GM23338 (cell line): ENCODE measurements at regions not wholly inside any gene's neighbourhood (a gene's known extent, or its start where the extent isn't known, plus 50 kb on each side); places are given as distances from the start of the nearest gene placed in this dataset.

Experiments
- ATAC-seq: fragments of 200-7000 bp; cut with Tn5 transposase; 3 replicates; pipeline ENCODE4 v1.9.1; 2020
- DNase-seq: peaks from one replicate; pipeline ENCODE4 v3.0.0-alpha.2; 2015; ENCODE audit warnings: low spot score
- H2AFZ ChIP-seq: fragments of 200-600 bp; sonication (generic); 2 replicates; pipeline ENCODE4 v1.8.0; 2016; ENCODE audit warnings: antibody characterized with exemption, mild to moderate bottlenecking, moderate library complexity
- H3F3A ChIP-seq: fragments of 200-600 bp; sonication (generic); replicated peaks from 2 replicates; pipeline ENCODE4 v1.8.0; 2017; ENCODE audit warnings: antibody characterized with exemption, mixed run types, low read depth
- H3K27ac ChIP-seq: fragments of 200-600 bp; sonication (generic); 2 replicates; pipeline ENCODE4 v1.6.1; 2016; ENCODE audit warnings: low read depth
- H3K27me3 ChIP-seq: fragments of 200-600 bp; sonication (generic); 2 replicates; pipeline ENCODE4 v1.8.0; 2016; ENCODE audit warnings: mild to moderate bottlenecking, mixed run types, moderate library complexity; ENCODE audit not compliant: insufficient read depth
- H3K36me3 ChIP-seq: fragments of 200-600 bp; sonication (generic); 2 replicates; pipeline ENCODE4 v1.8.0; 2016; ENCODE audit warnings: mild to moderate bottlenecking; ENCODE audit not compliant: insufficient read depth
- H3K4me1 ChIP-seq: fragments of 200-600 bp; sonication (generic); 2 replicates; pipeline ENCODE4 v1.8.0; 2016; ENCODE audit warnings: mild to moderate bottlenecking, moderate library complexity; ENCODE audit not compliant: insufficient read depth
- H3K4me2 ChIP-seq: fragments of 200-600 bp; sonication (generic); 2 replicates; pipeline ENCODE4 v1.7.1; 2017; ENCODE audit warnings: mixed run types
- H3K4me3 ChIP-seq: fragments of 200-600 bp; sonication (generic); 2 replicates; pipeline ENCODE4 v1.6.1; 2016; ENCODE audit warnings: mixed run types
- H3K79me2 ChIP-seq: fragments of 200-600 bp; sonication (generic); replicated peaks from 2 replicates; pipeline ENCODE4 v1.8.0; 2017; ENCODE audit warnings: mild to moderate bottlenecking; ENCODE audit not compliant: insufficient read depth
- H3K9me2 ChIP-seq: fragments of 200-600 bp; sonication (generic); 2 replicates; pipeline ENCODE4 v1.8.0; 2017; ENCODE audit not compliant: insufficient read depth
- H4K20me1 ChIP-seq: fragments of 200-600 bp; sonication (generic); replicated peaks from 2 replicates; pipeline ENCODE4 v1.8.0; 2017; ENCODE audit warnings: mild to moderate bottlenecking; ENCODE audit not compliant: insufficient read depth
- H3K27ac Mint-ChIP-seq: 2 replicates; pipeline ENCODE4 v1.8.0; 2020; ENCODE audit warnings: inconsistent platforms, mild to moderate bottlenecking, moderate library complexity, mixed read lengths
- H3K27me3 Mint-ChIP-seq: 3 replicates; pipeline ENCODE4 v1.8.0; 2022; ENCODE audit warnings: low read depth, mild to moderate bottlenecking, moderate library complexity, mixed read lengths, inconsistent platforms; ENCODE audit not compliant: insufficient read depth, poor library complexity
- H3K36me3 Mint-ChIP-seq: 3 replicates; pipeline ENCODE4 v1.8.0; 2021; ENCODE audit warnings: low read depth, mild to moderate bottlenecking, inconsistent platforms, moderate library complexity, mixed read lengths
- H3K4me1 Mint-ChIP-seq: 3 replicates; pipeline ENCODE4 v1.8.0; 2020; ENCODE audit warnings: mild to moderate bottlenecking, inconsistent platforms, mixed read lengths
- H3K4me3 Mint-ChIP-seq: 3 replicates; pipeline ENCODE4 v1.8.0; 2021; ENCODE audit warnings: moderate library complexity, mild to moderate bottlenecking, inconsistent platforms, mixed read lengths
- H3K9me3 Mint-ChIP-seq: 3 replicates; pipeline ENCODE4 v1.8.0; 2020; ENCODE audit warnings: moderate library complexity, mild to moderate bottlenecking, inconsistent platforms, mixed read lengths
- CREB1 ChIP-seq: fragments of 250-450 bp; sonication (Bioruptor Pico); IDR thresholded peaks from 2 replicates; pipeline ENCODE4 v1.5.0; 2020; ENCODE audit warnings: low read depth, mild to moderate bottlenecking, moderate library complexity
- CTCF ChIP-seq, 2 experiments: fragments of 200-600 bp in 1 of 2; sonication (generic) in 1 of 2; conservative IDR thresholded peaks; 2 replicates each; pipeline versions ENCODE4 v1.5.1 to v1.6.1; 2016 to 2017; ENCODE audit warnings: antibody characterized with exemption in 2 of 2, low read depth in 2 of 2, mild to moderate bottlenecking in 2 of 2, moderate library complexity in 1 of 2
- ETS1 ChIP-seq: IDR thresholded peaks from 2 replicates; pipeline ENCODE4 v1.6.1; 2016; ENCODE audit warnings: antibody characterized with exemption
- EZH2 ChIP-seq: fragments of 200-600 bp; sonication (generic); IDR thresholded peaks from one replicate; pipeline ENCODE4 v1.8.0; 2017; ENCODE audit warnings: antibody characterized with exemption, mild to moderate bottlenecking, low read depth; ENCODE audit not compliant: unreplicated experiment
- EZH2phosphoT487 ChIP-seq: fragments of 200-600 bp; sonication (generic); IDR thresholded peaks from one replicate; pipeline ENCODE4 v1.8.1; 2018; ENCODE audit warnings: antibody characterized with exemption; ENCODE audit not compliant: unreplicated experiment
- JUNB ChIP-seq: IDR thresholded peaks from one replicate; pipeline ENCODE4 v1.6.1; 2016; ENCODE audit warnings: antibody characterized with exemption; ENCODE audit not compliant: unreplicated experiment
- NANOG ChIP-seq: IDR thresholded peaks from 2 replicates; pipeline ENCODE4 v1.6.1; 2016; ENCODE audit warnings: antibody characterized with exemption, borderline replicate concordance
- POLR2AphosphoS5 ChIP-seq: IDR thresholded peaks from 2 replicates; pipeline ENCODE4 v1.6.1; 2016; ENCODE audit warnings: antibody characterized with exemption, low read depth
- STAT1 ChIP-seq: IDR thresholded peaks from one replicate; pipeline ENCODE4 v1.6.1; 2016; ENCODE audit warnings: antibody characterized with exemption; ENCODE audit not compliant: unreplicated experiment
- ZNF114 ChIP-seq: fragments of 250-450 bp; sonication (Bioruptor Pico); IDR thresholded peaks from 2 replicates; pipeline ENCODE4 v1.5.0; 2020; ENCODE audit warnings: mild to moderate bottlenecking, moderate library complexity
- ZNF331 ChIP-seq: fragments of 250-450 bp; sonication (Bioruptor Pico); IDR thresholded peaks from 2 replicates; pipeline ENCODE4 v1.5.0; 2020; ENCODE audit warnings: low read depth, mild to moderate bottlenecking, moderate library complexity
- TF ChIP-seq, protein P1 (sequence below): IDR thresholded peaks from one replicate; pipeline ENCODE4 v1.6.1; 2018; ENCODE audit warnings: antibody characterized with exemption; ENCODE audit not compliant: unreplicated experiment
- TF ChIP-seq, protein P2 (sequence below): fragments of 250-450 bp; sonication (Bioruptor Pico); IDR thresholded peaks from 2 replicates; pipeline ENCODE4 v1.5.0; 2020; ENCODE audit warnings: mild to moderate bottlenecking, moderate library complexity

DNA sequence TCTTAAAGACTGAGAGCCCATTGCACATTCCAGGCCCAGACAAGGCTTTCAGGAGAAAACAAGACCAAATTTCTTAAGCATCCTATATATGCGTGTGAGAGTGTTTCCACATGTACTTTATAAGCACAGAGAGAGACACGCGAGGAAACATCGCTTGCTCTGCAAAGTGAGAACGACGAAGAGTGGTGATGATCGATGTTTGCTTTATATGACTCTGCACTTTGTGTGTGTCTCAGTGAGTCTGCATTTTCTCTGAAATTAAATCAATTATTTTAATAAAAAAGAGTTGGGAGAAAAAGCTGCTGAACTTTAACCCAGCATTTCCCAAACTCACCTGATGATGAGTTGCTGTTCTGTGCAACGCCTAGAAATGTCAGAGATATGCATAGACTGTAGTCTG, 61.7 kb upstream of the ZMIZ1 start:
- Mint-ChIP-seq H3K4me1 (0 out of 3 replicates have a peak, but pooled peaks cover 5% of the 10 kb centered on the region), H3K9me3 (no peaks in the 10 kb centered on the region), H3K27me3 (peaks cover 11% of the 10 kb centered on the region), H3K4me3 (no peak overlapping the region), H3K36me3 (no peaks in the 10 kb centered on the region), H3K27ac (no peak overlapping the region)
- H3K4me2 ChIP-seq, result no peak overlapping the region
- H4K20me1 ChIP-seq, result no peaks in the 10 kb centered on the region
- H2AFZ ChIP-seq, result no peak overlapping the region
- no peaks in the 10 kb centered on the region for H3F3A ChIP-seq
- H3K4me1 ChIP-seq, result no peaks in the 10 kb centered on the region
- DNase-seq (no peak), ATAC-seq (no peak)
- TF ChIP-seq NANOG, result no peak
- TF ChIP-seq ZNF114, result no peak
- no peak for TF ChIP-seq ZNF331
- TF ChIP-seq EZH2phosphoT487, result no peak
- no peak for TF ChIP-seq JUNB
- no peak for TF ChIP-seq STAT1
- TF ChIP-seq, protein P1, sequence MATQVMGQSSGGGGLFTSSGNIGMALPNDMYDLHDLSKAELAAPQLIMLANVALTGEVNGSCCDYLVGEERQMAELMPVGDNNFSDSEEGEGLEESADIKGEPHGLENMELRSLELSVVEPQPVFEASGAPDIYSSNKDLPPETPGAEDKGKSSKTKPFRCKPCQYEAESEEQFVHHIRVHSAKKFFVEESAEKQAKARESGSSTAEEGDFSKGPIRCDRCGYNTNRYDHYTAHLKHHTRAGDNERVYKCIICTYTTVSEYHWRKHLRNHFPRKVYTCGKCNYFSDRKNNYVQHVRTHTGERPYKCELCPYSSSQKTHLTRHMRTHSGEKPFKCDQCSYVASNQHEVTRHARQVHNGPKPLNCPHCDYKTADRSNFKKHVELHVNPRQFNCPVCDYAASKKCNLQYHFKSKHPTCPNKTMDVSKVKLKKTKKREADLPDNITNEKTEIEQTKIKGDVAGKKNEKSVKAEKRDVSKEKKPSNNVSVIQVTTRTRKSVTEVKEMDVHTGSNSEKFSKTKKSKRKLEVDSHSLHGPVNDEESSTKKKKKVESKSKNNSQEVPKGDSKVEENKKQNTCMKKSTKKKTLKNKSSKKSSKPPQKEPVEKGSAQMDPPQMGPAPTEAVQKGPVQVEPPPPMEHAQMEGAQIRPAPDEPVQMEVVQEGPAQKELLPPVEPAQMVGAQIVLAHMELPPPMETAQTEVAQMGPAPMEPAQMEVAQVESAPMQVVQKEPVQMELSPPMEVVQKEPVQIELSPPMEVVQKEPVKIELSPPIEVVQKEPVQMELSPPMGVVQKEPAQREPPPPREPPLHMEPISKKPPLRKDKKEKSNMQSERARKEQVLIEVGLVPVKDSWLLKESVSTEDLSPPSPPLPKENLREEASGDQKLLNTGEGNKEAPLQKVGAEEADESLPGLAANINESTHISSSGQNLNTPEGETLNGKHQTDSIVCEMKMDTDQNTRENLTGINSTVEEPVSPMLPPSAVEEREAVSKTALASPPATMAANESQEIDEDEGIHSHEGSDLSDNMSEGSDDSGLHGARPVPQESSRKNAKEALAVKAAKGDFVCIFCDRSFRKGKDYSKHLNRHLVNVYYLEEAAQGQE, result no peak
- TF ChIP-seq POLR2AphosphoS5, result no peak
- no peak for TF ChIP-seq CTCF (conservative IDR thresholded peaks at IDR 0.05; ENCODE audit: low read depth in 2 of 2)
- no peak for TF ChIP-seq EZH2
- TF ChIP-seq, protein P2, sequence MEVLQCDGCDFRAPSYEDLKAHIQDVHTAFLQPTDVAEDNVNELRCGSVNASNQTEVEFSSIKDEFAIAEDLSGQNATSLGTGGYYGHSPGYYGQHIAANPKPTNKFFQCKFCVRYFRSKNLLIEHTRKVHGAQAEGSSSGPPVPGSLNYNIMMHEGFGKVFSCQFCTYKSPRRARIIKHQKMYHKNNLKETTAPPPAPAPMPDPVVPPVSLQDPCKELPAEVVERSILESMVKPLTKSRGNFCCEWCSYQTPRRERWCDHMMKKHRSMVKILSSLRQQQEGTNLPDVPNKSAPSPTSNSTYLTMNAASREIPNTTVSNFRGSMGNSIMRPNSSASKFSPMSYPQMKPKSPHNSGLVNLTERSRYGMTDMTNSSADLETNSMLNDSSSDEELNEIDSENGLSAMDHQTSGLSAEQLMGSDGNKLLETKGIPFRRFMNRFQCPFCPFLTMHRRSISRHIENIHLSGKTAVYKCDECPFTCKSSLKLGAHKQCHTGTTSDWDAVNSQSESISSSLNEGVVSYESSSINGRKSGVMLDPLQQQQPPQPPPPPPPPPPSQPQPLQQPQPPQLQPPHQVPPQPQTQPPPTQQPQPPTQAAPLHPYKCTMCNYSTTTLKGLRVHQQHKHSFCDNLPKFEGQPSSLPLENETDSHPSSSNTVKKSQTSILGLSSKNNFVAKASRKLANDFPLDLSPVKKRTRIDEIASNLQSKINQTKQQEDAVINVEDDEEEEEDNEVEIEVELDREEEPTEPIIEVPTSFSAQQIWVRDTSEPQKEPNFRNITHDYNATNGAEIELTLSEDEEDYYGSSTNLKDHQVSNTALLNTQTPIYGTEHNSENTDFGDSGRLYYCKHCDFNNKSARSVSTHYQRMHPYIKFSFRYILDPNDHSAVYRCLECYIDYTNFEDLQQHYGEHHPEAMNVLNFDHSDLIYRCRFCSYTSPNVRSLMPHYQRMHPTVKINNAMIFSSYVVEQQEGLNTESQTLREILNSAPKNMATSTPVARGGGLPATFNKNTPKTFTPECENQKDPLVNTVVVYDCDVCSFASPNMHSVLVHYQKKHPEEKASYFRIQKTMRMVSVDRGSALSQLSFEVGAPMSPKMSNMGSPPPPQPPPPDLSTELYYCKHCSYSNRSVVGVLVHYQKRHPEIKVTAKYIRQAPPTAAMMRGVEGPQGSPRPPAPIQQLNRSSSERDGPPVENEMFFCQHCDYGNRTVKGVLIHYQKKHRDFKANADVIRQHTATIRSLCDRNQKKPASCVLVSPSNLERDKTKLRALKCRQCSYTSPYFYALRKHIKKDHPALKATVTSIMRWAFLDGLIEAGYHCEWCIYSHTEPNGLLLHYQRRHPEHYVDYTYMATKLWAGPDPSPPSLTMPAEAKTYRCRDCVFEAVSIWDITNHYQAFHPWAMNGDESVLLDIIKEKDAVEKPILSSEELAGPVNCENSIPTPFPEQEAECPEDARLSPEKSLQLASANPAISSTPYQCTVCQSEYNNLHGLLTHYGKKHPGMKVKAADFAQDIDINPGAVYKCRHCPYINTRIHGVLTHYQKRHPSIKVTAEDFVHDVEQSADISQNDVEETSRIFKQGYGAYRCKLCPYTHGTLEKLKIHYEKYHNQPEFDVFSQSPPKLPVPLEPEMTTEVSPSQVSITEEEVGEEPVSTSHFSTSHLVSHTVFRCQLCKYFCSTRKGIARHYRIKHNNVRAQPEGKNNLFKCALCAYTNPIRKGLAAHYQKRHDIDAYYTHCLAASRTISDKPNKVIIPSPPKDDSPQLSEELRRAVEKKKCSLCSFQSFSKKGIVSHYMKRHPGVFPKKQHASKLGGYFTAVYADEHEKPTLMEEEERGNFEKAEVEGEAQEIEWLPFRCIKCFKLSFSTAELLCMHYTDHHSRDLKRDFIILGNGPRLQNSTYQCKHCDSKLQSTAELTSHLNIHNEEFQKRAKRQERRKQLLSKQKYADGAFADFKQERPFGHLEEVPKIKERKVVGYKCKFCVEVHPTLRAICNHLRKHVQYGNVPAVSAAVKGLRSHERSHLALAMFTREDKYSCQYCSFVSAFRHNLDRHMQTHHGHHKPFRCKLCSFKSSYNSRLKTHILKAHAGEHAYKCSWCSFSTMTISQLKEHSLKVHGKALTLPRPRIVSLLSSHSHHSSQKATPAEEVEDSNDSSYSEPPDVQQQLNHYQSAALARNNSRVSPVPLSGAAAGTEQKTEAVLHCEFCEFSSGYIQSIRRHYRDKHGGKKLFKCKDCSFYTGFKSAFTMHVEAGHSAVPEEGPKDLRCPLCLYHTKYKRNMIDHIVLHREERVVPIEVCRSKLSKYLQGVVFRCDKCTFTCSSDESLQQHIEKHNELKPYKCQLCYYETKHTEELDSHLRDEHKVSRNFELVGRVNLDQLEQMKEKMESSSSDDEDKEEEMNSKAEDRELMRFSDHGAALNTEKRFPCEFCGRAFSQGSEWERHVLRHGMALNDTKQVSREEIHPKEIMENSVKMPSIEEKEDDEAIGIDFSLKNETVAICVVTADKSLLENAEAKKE (CRISPR knock-in tag), result no peak
- no peak for TF ChIP-seq CREB1 (CRISPR knock-in tag)
- TF ChIP-seq ETS1, result no peak
- H3K36me3 ChIP-seq, result no peaks in the 10 kb centered on the region
- no peak overlapping the region for H3K4me3 ChIP-seq
- no peaks in the 10 kb centered on the region for H3K79me2 ChIP-seq
- H3K27ac ChIP-seq, result no peak overlapping the region
- no peaks in the 10 kb centered on the region for H3K27me3 ChIP-seq
- H3K9me2 ChIP-seq, result no peaks in the 10 kb centered on the region
